ENCODE measurements at regions not wholly inside any gene's neighbourhood (a gene's known extent, or its start where the extent isn't known, plus 50 kb on each side); places are given as distances from the start of the nearest gene placed in this dataset.

GRCh38 chr19:30775956-30776355, 403.8 kb downstream of the ZNF536 start:
- DNase-seq = no peak

GRCh38 chr19:30774252-30774766, 402.1 kb downstream of the ZNF536 start:
- DNase-seq = no peak

- DNase-seq = no peak
Measured at GRCh38 chr19:30762651-30763050, 390.5 kb downstream of the ZNF536 start.

GRCh38 chr19:30760014-30760413, 387.8 kb downstream of the ZNF536 start:
- no peak for DNase-seq

GRCh38 chr19:30757837-30758617, 385.8 kb downstream of the ZNF536 start:
- no peak for DNase-seq

- DNase-seq = no peak
Measured at GRCh38 chr19:30757104-30757836, 385.1 kb downstream of the ZNF536 start.

- DNase-seq = no peak
Measured at GRCh38 chr19:30755581-30755980, 383.4 kb downstream of the ZNF536 start.

GRCh38 chr19:30754162-30754561, 382.0 kb downstream of the ZNF536 start:
- DNase-seq = no peak

GRCh38 chr19:30752876-30753275, 380.7 kb downstream of the ZNF536 start:
- no peak for DNase-seq

GRCh38 chr19:30752201-30752600, 380.0 kb downstream of the ZNF536 start:
- no peak for DNase-seq

GRCh38 chr19:30745476-30745985, 373.3 kb downstream of the ZNF536 start:
- DNase-seq = no peak

GRCh38 chr19:30744741-30745475, 372.7 kb downstream of the ZNF536 start:
- no peak for DNase-seq

GRCh38 chr19:30743702-30744101, 371.5 kb downstream of the ZNF536 start:
- DNase-seq = no peak

- DNase-seq = no peak
Measured at GRCh38 chr19:30743011-30743410, 370.8 kb downstream of the ZNF536 start.

- DNase-seq = no peak
Measured at GRCh38 chr19:30742406-30742938, 370.3 kb downstream of the ZNF536 start.

GRCh38 chr19:30741566-30741965, 369.4 kb downstream of the ZNF536 start:
- no peak for DNase-seq

GRCh38 chr19:30739394-30739793, 367.2 kb downstream of the ZNF536 start:
- DNase-seq = no peak

- no peak for DNase-seq
Measured at GRCh38 chr19:30738047-30738446, 365.9 kb downstream of the ZNF536 start.

- no peak for DNase-seq
Measured at GRCh38 chr19:30734669-30735068, 362.5 kb downstream of the ZNF536 start.

GRCh38 chr19:30733826-30734550, 361.8 kb downstream of the ZNF536 start:
- DNase-seq = no peak

- no peak for DNase-seq
Measured at GRCh38 chr19:30731591-30731990, 359.4 kb downstream of the ZNF536 start.

GRCh38 chr19:30729451-30729850, 357.3 kb downstream of the ZNF536 start:
- no peak for DNase-seq

All from CD4-positive, alpha-beta T cell treated with Interleukin-6 for 4 hours (primary cell).